HCT116 (cell line): ENCODE measurements at regions not wholly inside any gene's neighbourhood (a gene's known extent, or its start where the extent isn't known, plus 50 kb on each side); places are given as distances from the start of the nearest gene placed in this dataset.

Experiments
- ATAC-seq: fragments of 200-7000 bp; cut with Tn5 transposase; 2 replicates; pipeline ENCODE4 v1.9.1; 2020; ENCODE audit warnings: mild to moderate bottlenecking, moderate library complexity
- BruUV-seq: library from RNA; stranded (reverse); fragments of 400-500 nt; replicated peaks from 2 replicates; lab custom pipeline; 2021; lab: Mats Ljungman, UMichigan
- CTCF ChIA-PET: fragments of 300-600 bp; sonication (Branson Sonifier 250); formaldehyde crosslinking; loops from one replicate; lab custom pipeline; 2021; ENCODE audit warnings: antibody characterized with exemption; lab: Charles Lee
- POLR2A ChIA-PET: fragments of 300-600, 350-600 bp; sonication (Branson Sonifier 250); formaldehyde crosslinking; loops from one replicate; lab custom pipeline; 2021; ENCODE audit warnings: antibody characterized with exemption; lab: Charles Lee
- RAD21 ChIA-PET, 2 experiments: fragments of 300-600 bp; sonication (Branson Sonifier 250); formaldehyde crosslinking; loops; one replicate each; lab custom pipeline; 2023; ENCODE audit warnings: low total read pairs in 2 of 2; ENCODE audit not compliant: uncharacterized antibody in 2 of 2, unreplicated experiment in 2 of 2, low non-redundant PET in 1 of 2; lab: Charles Lee
- DNase-seq: peaks from one replicate; pipeline ENCODE4 v3.0.0-alpha.2; 2010; ENCODE audit warnings: low read depth, low spot score
- H2AFZ ChIP-seq: fragments of 200-600 bp; shearing (Covaris generic), sonication (generic); 2 replicates; pipeline ENCODE4 v1.6.1; 2017; ENCODE audit warnings: low read depth, mixed run types, mixed read lengths, antibody characterized with exemption, low read length; ENCODE audit not compliant: poor library complexity, severe bottlenecking
- H3K27ac ChIP-seq: 2 replicates; pipeline ENCODE4 v1.5.1; 2012; ENCODE audit warnings: low read depth, low read length
- H3K27me3 ChIP-seq: fragments of 200-600 bp; sonication (generic); 2 replicates; pipeline ENCODE4 v1.6.1; 2016; ENCODE audit warnings: mixed run types, low read length, mixed read lengths; ENCODE audit not compliant: insufficient read depth
- H3K36me3 ChIP-seq, 2 experiments: fragments of 200-500 bp in 1 of 2; fragments of 200-600 bp in 1 of 2; sonication (Bioruptor generic) in 1 of 2; sonication (generic) in 1 of 2; 2 replicates each; pipeline versions ENCODE4 v1.5.1 to v1.6.1; 2014 to 2016; ENCODE audit warnings: low read length in 2 of 2, inconsistent platforms in 1 of 2, mixed read lengths in 1 of 2, mixed run types in 1 of 2; ENCODE audit not compliant: insufficient read depth in 2 of 2, control insufficient read depth in 1 of 2
- H3K4me1 ChIP-seq, 2 experiments: fragments of 200-600 bp in 1 of 2; sonication (generic) in 1 of 2; 2 replicates each; pipeline versions ENCODE4 v1.5.1 to v1.6.1; 2012 to 2017; ENCODE audit warnings: low read length in 2 of 2, inconsistent platforms in 1 of 2, mild to moderate bottlenecking in 1 of 2, mixed read lengths in 1 of 2, mixed run types in 1 of 2, moderate library complexity in 1 of 2; ENCODE audit not compliant: insufficient read depth in 2 of 2, control insufficient read depth in 1 of 2
- H3K4me2 ChIP-seq: fragments of 200-600 bp; sonication (generic); 2 replicates; pipeline ENCODE4 v1.6.1; 2017; ENCODE audit warnings: mixed run types, low read length, mixed read lengths
- H3K4me3 ChIP-seq, 2 experiments: fragments of 200-600 bp in 1 of 2; sonication (generic) in 1 of 2; replicated peaks in 1 of 2; 2 replicates each; pipeline ENCODE4 v1.5.1; 2011 to 2016; ENCODE audit warnings: low read length in 2 of 2, control low read depth in 1 of 2, low read depth in 1 of 2, mild to moderate bottlenecking in 1 of 2, mixed read lengths in 1 of 2, mixed run types in 1 of 2
- H3K79me2 ChIP-seq: fragments of 200-600 bp; sonication (generic); 2 replicates; pipeline ENCODE4 v1.6.1; 2017; ENCODE audit warnings: mild to moderate bottlenecking, mixed run types, low read length, moderate library complexity, mixed read lengths; ENCODE audit not compliant: insufficient read depth
- H3K9ac ChIP-seq: fragments of 200-600 bp; sonication (generic); 2 replicates; pipeline ENCODE4 v1.6.1; 2016; ENCODE audit warnings: low read length, mixed read lengths
- H3K9me2 ChIP-seq: fragments of 200-600 bp; sonication (generic), shearing (Covaris generic); 2 replicates; pipeline ENCODE4 v1.6.1; 2017; ENCODE audit warnings: mixed run types, mild to moderate bottlenecking, moderate library complexity; ENCODE audit not compliant: insufficient read depth
- H3K9me3 ChIP-seq, 2 experiments: fragments of 200-500 bp in 1 of 2; fragments of 200-600 bp in 1 of 2; sonication (Bioruptor generic) in 1 of 2; sonication (generic) in 1 of 2; 2 replicates each; pipeline ENCODE4 v1.6.1; 2014 to 2017; ENCODE audit warnings: low read length in 2 of 2, mixed read lengths in 2 of 2, inconsistent platforms in 1 of 2, low read depth in 1 of 2, mild to moderate bottlenecking in 1 of 2, mixed run types in 1 of 2, moderate library complexity in 1 of 2; ENCODE audit not compliant: control insufficient read depth in 1 of 2, insufficient read depth in 1 of 2
- H4K20me1 ChIP-seq: fragments of 200-600 bp; sonication (generic), shearing (Covaris generic); 2 replicates; pipeline ENCODE4 v1.6.1; 2017; ENCODE audit warnings: mixed run types, mild to moderate bottlenecking, moderate library complexity; ENCODE audit not compliant: insufficient read depth
- ATF3 ChIP-seq: IDR thresholded peaks from 2 replicates; pipeline ENCODE4 v1.6.1; 2012
- CBX3 ChIP-seq: IDR thresholded peaks from 2 replicates; pipeline ENCODE4 v1.6.1; 2012; ENCODE audit warnings: low read depth
- CEBPB ChIP-seq: IDR thresholded peaks from 2 replicates; pipeline ENCODE4 v1.6.1; 2012; ENCODE audit warnings: low read depth
- CTCF ChIP-seq, 3 experiments: fragments of 200-600 bp in 1 of 3; sonication (generic) in 1 of 3; IDR thresholded peaks in 2 of 3; conservative IDR thresholded peaks in 1 of 3; 2 replicates each; pipeline ENCODE4 v1.5.1; 2012 to 2017; ENCODE audit warnings: low read depth in 2 of 3, low read length in 2 of 3, antibody characterized with exemption in 1 of 3, borderline replicate concordance in 1 of 3, control low read depth in 1 of 3, mild to moderate bottlenecking in 1 of 3, mixed read lengths in 1 of 3, mixed run types in 1 of 3, moderate library complexity in 1 of 3; ENCODE audit not compliant: insufficient read depth in 1 of 3
- EGR1 ChIP-seq: IDR thresholded peaks from 2 replicates; pipeline ENCODE4 v1.6.1; 2012; ENCODE audit warnings: low read depth
- EZH2 ChIP-seq: fragments of 200-600 bp; sonication (generic); IDR thresholded peaks from 2 replicates; pipeline ENCODE4 v1.6.1; 2017; ENCODE audit warnings: antibody characterized with exemption, mixed run types
- FOSL1 ChIP-seq: IDR thresholded peaks from 2 replicates; pipeline ENCODE4 v1.6.1; 2012; ENCODE audit warnings: low read depth
- JUND ChIP-seq: IDR thresholded peaks from 2 replicates; pipeline ENCODE4 v1.6.1; 2012
- POLR2A ChIP-seq: IDR thresholded peaks from 2 replicates; pipeline ENCODE4 v1.7.0; 2011; ENCODE audit warnings: borderline replicate concordance; ENCODE audit not compliant: insufficient read depth, insufficient read length; ENCODE audit errors: extremely low read depth
- RAD21 ChIP-seq: IDR thresholded peaks from 2 replicates; pipeline ENCODE4 v1.6.1; 2012; ENCODE audit warnings: low read depth, mild to moderate bottlenecking
- REST ChIP-seq: IDR thresholded peaks from 2 replicates; pipeline ENCODE4 v1.6.1; 2012; ENCODE audit warnings: low read depth
- SIN3A ChIP-seq: IDR thresholded peaks from 2 replicates; pipeline ENCODE4 v1.6.1; 2012; ENCODE audit warnings: low read depth
- SP1 ChIP-seq: IDR thresholded peaks from 2 replicates; pipeline ENCODE4 v1.6.1; 2012; ENCODE audit warnings: low read depth
- SRF ChIP-seq: IDR thresholded peaks from 2 replicates; pipeline ENCODE4 v1.6.1; 2012; ENCODE audit warnings: low read depth
- TCF7L2 ChIP-seq: IDR thresholded peaks from 2 replicates; pipeline ENCODE4 v1.7.0; 2011; ENCODE audit warnings: borderline replicate concordance, inconsistent platforms; ENCODE audit not compliant: insufficient read depth, insufficient read length; ENCODE audit errors: extremely low read depth
- ZNF274 ChIP-seq: fragments of 200-500 bp; sonication (Bioruptor generic); IDR thresholded peaks from 2 replicates; pipeline ENCODE4 v1.6.1; 2014; ENCODE audit warnings: mild to moderate bottlenecking, low read depth, low read length, inconsistent platforms
- intact Hi-C: fragments of 100-400 bp; cut with micrococcal nuclease; formaldehyde crosslinking; loops from 2 replicates; pipeline ENCODE4 v1.10.0; 2022

- TF ChIP-seq CEBPB (no peak), CBX3 (no peak), RAD21 (no peak), TCF7L2 (no peak), POLR2A (no peak), ZNF274 (no peak), SP1 (no peak), CTCF (IDR thresholded peaks at IDR 0.05 in 2 of 3, conservative IDR thresholded peaks at IDR 0.05 in 1 of 3; ENCODE audit: borderline replicate concordance in 1 of 3, insufficient read depth in 1 of 3, low read depth in 2 of 3, low read length in 2 of 3) (no peak), SIN3A (no peak), FOSL1 (no peak)
- Histone ChIP-seq H3K4me1 (no peaks in the 10 kb centered on the region), H2AFZ (no peak overlapping the region), H3K27me3 (no peaks in the 10 kb centered on the region), H3K79me2 (no peaks in the 10 kb centered on the region), H3K36me3 (no peaks in the 10 kb centered on the region), H3K4me3 (no peak overlapping the region), H3K4me2 (no peak overlapping the region), H3K9ac (no peak overlapping the region), H3K9me2 (no peaks in the 10 kb centered on the region), H3K9me3 (peaks cover 6 to 11% of the 10 kb centered on the region in 2 experiments; a peak in 2 of 4 replicates), H3K27ac (no peak overlapping the region), H4K20me1 (no peaks in the 10 kb centered on the region)
- intact Hi-C loops, result no loop called here
- no peak for ATAC-seq
- BruUV-seq, result no TSS peak
- no peak for DNase-seq
- RAD21 ChIA-PET, result no interaction called here
- POLR2A ChIA-PET, result no interaction called here
- CTCF ChIA-PET, result no interaction called here
Observed at GRCh38 chr14:86625637-86626036, 1095.7 kb downstream of the FLRT2 start.

- DNase-seq (no peak), ATAC-seq (no peak)
- Histone ChIP-seq H3K27me3 (no peaks in the 10 kb centered on the region), H3K36me3 (no peaks in the 10 kb centered on the region), H3K27ac (no peak overlapping the region), H3K4me1 (no peaks in the 10 kb centered on the region), H4K20me1 (no peaks in the 10 kb centered on the region), H3K4me2 (no peak overlapping the region), H3K9me2 (no peaks in the 10 kb centered on the region), H2AFZ (no peak overlapping the region), H3K79me2 (no peaks in the 10 kb centered on the region), H3K9ac (no peak overlapping the region), H3K9me3 (peaks cover 7 to 21% of the 10 kb centered on the region in 2 experiments; a peak in 2 of 4 replicates), H3K4me3 (no peak overlapping the region)
- POLR2A ChIA-PET, result no interaction called here
- no TSS peak for BruUV-seq
- TF ChIP-seq JUND (no peak), FOSL1 (no peak), ATF3 (no peak), EGR1 (no peak), SRF (no peak), EZH2 (no peak), REST (no peak)
- RAD21 ChIA-PET, result no interaction called here
- intact Hi-C loops, result no loop called here
- CTCF ChIA-PET, result no interaction called here
Observed at GRCh38 chr14:86619726-86620125, 1089.8 kb downstream of the FLRT2 start.
